HepG2 (cell line): ENCODE measurements at regions not wholly inside any gene's neighbourhood (a gene's known extent, or its start where the extent isn't known, plus 50 kb on each side); places are given as distances from the start of the nearest gene placed in this dataset.

ENCODE experiments used
- ATAC-seq: fragments of 200-7000 bp; cut with Tn5 transposase; 3 replicates; pipeline ENCODE4 v1.9.1; 2020; ENCODE audit warnings: mild to moderate bottlenecking, moderate library complexity
- BruUV-seq: library from RNA; stranded (reverse); fragments of 400-500 nt; replicated peaks from 2 replicates; lab custom pipeline; 2021; lab: Mats Ljungman, UMichigan
- CTCF ChIA-PET: fragments of 300-600 bp; formaldehyde crosslinking; extraction: SDS; loops from one replicate; lab custom pipeline; 2021; ENCODE audit warnings: low total read pairs, inconsistent platforms, low intra/inter-chr PET ratio; lab: Yijun Ruan, JAX
- POLR2A ChIA-PET: fragments of 350-600 bp; sonication (Branson Sonifier 250); formaldehyde crosslinking; loops from one replicate; lab custom pipeline; 2020; ENCODE audit warnings: antibody characterized with exemption, inconsistent platforms; lab: Yijun Ruan, JAX
- DNase-seq: peaks from one replicate; pipeline ENCODE4 v3.0.0-alpha.2; 2015; ENCODE audit warnings: low spot score
- FAIRE-seq: peaks from 3 replicates; lab custom pipeline; 2011; peaks lifted over from hg19 to GRCh38; lab: Jason Lieb, UNC
- H2AFZ ChIP-seq: one replicate; pipeline ENCODE4 v1.6.1; 2011; ENCODE audit warnings: low read length, inconsistent platforms
- H3K27ac ChIP-seq: fragments of 300-600 bp; 3 replicates; pipeline ENCODE4 v1.8.0; 2011; ENCODE audit warnings: mixed run types, mild to moderate bottlenecking, mixed read lengths, low read length, inconsistent platforms; ENCODE audit not compliant: insufficient read depth; ENCODE audit errors: extremely low read length
- H3K27me3 ChIP-seq, 2 experiments: fragments of 200-600 bp in 1 of 2; 2 replicates in 1 of 2; 3 replicates in 1 of 2; pipeline versions ENCODE4 v1.6.0 to v1.8.0; 2011; ENCODE audit warnings: low read length in 2 of 2, mild to moderate bottlenecking in 2 of 2, moderate library complexity in 2 of 2, inconsistent platforms in 1 of 2; ENCODE audit not compliant: insufficient read depth in 2 of 2, control insufficient read depth in 1 of 2
- H3K36me3 ChIP-seq, 2 experiments: fragments of 200-600 bp in 1 of 2; replicated peaks in 1 of 2; 2 replicates in 1 of 2; 3 replicates in 1 of 2; pipeline versions ENCODE4 v1.5.1 to v1.8.0; 2011; ENCODE audit warnings: low read length in 2 of 2, inconsistent platforms in 1 of 2; ENCODE audit not compliant: insufficient read depth in 2 of 2, control insufficient read depth in 1 of 2
- H3K4me1 ChIP-seq: 2 replicates; pipeline ENCODE4 v1.5.1; 2012; ENCODE audit warnings: low read length, inconsistent platforms; ENCODE audit not compliant: insufficient read depth
- H3K4me2 ChIP-seq: 2 replicates; pipeline ENCODE4 v1.6.0; 2011; ENCODE audit warnings: low read depth, low read length, inconsistent platforms
- H3K4me3 ChIP-seq, 3 experiments: fragments of 200-600 bp in 1 of 3; sonication (generic), shearing (Covaris generic) in 1 of 3; replicated peaks in 1 of 3; 2 replicates each; pipeline ENCODE4 v1.5.1; 2011 to 2016; ENCODE audit warnings: low read length in 3 of 3, inconsistent platforms in 2 of 3, low read depth in 2 of 3, mild to moderate bottlenecking in 2 of 3, control low read depth in 1 of 3, mixed read lengths in 1 of 3; ENCODE audit not compliant: insufficient read depth in 1 of 3
- H3K79me2 ChIP-seq: one replicate; pipeline ENCODE4 v1.6.1; 2011; ENCODE audit warnings: low read length, inconsistent platforms; ENCODE audit not compliant: insufficient read depth
- H3K9ac ChIP-seq: 2 replicates; pipeline ENCODE4 v1.6.0; 2011; ENCODE audit warnings: mild to moderate bottlenecking, low read depth, low read length, inconsistent platforms; ENCODE audit not compliant: insufficient read depth
- H3K9me3 ChIP-seq: 2 replicates; pipeline ENCODE4 v1.5.1; 2012; ENCODE audit warnings: mild to moderate bottlenecking, low read length
- H4K20me1 ChIP-seq: 2 replicates; pipeline ENCODE4 v1.6.0; 2011; ENCODE audit warnings: inconsistent platforms, mild to moderate bottlenecking, low read length, moderate library complexity; ENCODE audit not compliant: insufficient read depth
- NR3C1 ChIP-seq: sonication (generic); formaldehyde crosslinking; IDR thresholded peaks from 2 replicates; pipeline ENCODE4 v1.4.0; 2020; ENCODE audit warnings: missing genetic modification reagents
- PHF21A ChIP-seq: sonication (generic); formaldehyde crosslinking; IDR thresholded peaks from 2 replicates; pipeline ENCODE4 v1.5.0; 2020; ENCODE audit warnings: mild to moderate bottlenecking, missing genetic modification reagents
- RAD51 ChIP-seq: fragments of 450-650 bp; IDR thresholded peaks from 2 replicates; pipeline ENCODE4 v1.6.1; 2016; ENCODE audit warnings: borderline replicate concordance
- THAP9 ChIP-seq: sonication (generic); formaldehyde crosslinking; IDR thresholded peaks from 2 replicates; pipeline ENCODE4; 2020; ENCODE audit warnings: missing genetic modification reagents, mild to moderate bottlenecking, borderline replicate concordance
- WGBS: methylation state at CpG from one replicate; pipeline ENCODE4 v1.1.6; 2017; ENCODE audit warnings: low lambda C conversion rate; 5-methylcytosine and 5-hydroxymethylcytosine counted together
- in situ Hi-C: cut with HindIII; loops from 2 replicates; pipeline ENCODE4 v1.10.0; 2017; ENCODE audit warnings: low pct_unique_long_range_greater_than_20kb; ENCODE audit not compliant: extremely low pct_ligation_motif_present
- intact Hi-C: fragments of 100-400 bp; cut with micrococcal nuclease; formaldehyde crosslinking; loops from one replicate; pipeline ENCODE4 v1.10.0; 2022; ENCODE audit not compliant: unreplicated experiment
- TF ChIP-seq, protein P1 (sequence below): sonication (generic); formaldehyde crosslinking; IDR thresholded peaks from 2 replicates; pipeline ENCODE4 v1.5.1; 2020; ENCODE audit warnings: mild to moderate bottlenecking, missing genetic modification reagents
- TF ChIP-seq, protein P2 (sequence below): sonication (generic); formaldehyde crosslinking; IDR thresholded peaks from 2 replicates; pipeline ENCODE4 v1.8.0; 2022; ENCODE audit warnings: low read depth, missing genetic modification reagents

DNA sequence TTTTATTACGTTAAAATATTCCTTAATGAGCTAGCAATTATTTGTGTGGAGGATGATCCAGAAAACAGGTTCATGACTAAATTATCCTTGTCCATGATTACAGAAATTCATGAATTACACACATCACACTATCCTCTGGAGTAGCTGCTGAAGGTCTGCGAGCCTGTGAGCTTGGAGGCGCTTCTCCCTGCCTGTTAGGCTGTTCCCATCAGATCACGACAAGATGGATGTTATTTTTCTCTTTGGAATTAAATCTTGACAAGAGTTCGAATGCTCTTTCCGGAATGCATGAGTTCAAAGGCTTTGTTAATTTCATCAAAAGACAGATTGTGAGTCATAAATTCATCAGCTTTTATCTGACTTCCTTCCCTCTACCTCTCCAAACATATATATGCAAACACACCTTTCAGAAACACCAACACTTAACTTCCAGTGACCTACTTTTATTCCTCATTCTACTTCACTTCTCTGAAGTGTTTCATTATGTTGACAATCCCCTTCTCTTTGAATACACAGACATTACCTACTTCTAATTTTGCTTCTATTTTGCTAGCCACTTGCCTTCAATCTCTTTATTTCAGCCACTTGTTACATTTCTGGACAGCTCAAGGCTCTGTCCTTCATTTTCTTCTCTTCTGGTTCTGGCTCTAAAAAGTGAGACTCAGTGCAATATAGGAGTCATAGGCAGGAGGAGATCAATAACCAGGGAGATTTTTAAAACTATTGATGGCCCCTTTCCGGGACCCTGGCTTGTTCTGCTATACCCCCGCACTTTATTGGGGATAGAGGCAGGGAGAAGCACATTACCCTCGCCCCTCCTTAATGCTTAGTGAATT is 274.6 kb downstream of the BTG1 start:
- ATAC-seq (no peak), DNase-seq (no peak), FAIRE-seq (no peak)
- Histone ChIP-seq H3K36me3 (no peaks in the 10 kb centered on the region), H2AFZ (no peak overlapping the region), H3K9me3 (no peaks in the 10 kb centered on the region), H4K20me1 (no peaks in the 10 kb centered on the region), H3K27me3 (no peaks in the 10 kb centered on the region; a peak in 1 of 5 replicates), H3K4me2 (no peak overlapping the region), H3K9ac (no peak overlapping the region), H3K4me1 (no peaks in the 10 kb centered on the region), H3K4me3 (no peak overlapping the region), H3K27ac (no peak overlapping the region), H3K79me2 (no peaks in the 10 kb centered on the region)
- intact Hi-C loops (no loop called here), in situ Hi-C loops (no loop called here)
- no peak for TF ChIP-seq PHF21A (CRISPR knock-in tag)
- TF ChIP-seq, protein P1, sequence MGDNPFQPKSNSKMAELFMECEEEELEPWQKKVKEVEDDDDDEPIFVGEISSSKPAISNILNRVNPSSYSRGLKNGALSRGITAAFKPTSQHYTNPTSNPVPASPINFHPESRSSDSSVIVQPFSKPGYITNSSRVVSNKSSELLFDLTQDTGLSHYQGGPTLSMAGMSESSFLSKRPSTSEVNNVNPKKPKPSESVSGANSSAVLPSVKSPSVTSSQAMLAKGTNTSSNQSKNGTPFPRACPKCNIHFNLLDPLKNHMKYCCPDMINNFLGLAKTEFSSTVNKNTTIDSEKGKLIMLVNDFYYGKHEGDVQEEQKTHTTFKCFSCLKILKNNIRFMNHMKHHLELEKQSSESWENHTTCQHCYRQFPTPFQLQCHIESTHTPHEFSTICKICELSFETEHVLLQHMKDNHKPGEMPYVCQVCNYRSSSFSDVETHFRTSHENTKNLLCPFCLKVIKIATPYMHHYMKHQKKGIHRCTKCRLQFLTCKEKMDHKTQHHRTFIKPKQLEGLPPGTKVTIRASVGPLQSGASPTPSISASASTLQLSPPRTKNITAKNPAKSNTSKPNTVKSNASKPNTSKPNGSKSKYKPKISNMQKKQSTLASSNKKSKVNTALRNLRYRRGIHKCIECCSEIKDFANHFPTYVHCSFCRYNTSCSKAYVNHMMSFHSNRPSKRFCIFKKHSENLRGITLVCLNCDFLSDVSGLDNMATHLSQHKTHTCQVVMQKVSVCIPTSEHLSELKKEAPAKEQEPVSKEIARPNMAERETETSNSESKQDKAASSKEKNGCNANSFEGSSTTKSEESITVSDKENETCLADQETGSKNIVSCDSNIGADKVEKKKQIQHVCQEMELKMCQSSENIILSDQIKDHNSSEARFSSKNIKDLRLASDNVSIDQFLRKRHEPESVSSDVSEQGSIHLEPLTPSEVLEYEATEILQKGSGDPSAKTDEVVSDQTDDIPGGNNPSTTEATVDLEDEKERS (CRISPR knock-in tag): no peak
- 16% methylated on average over 9 of the region's 9 CpGs for WGBS
- CTCF ChIA-PET: no interaction called here
- BruUV-seq: no TSS peak
- POLR2A ChIA-PET: no interaction called here

GRCh38 chr12:91868054-91868453 is 277.6 kb downstream of the BTG1 start:
- in situ Hi-C loops: no loop called here
- Histone ChIP-seq H3K36me3 (no peaks in the 10 kb centered on the region), H4K20me1 (no peaks in the 10 kb centered on the region), H3K27me3 (no peaks in the 10 kb centered on the region; a peak in 1 of 5 replicates), H3K79me2 (no peaks in the 10 kb centered on the region), H3K27ac (no peak overlapping the region), H3K9ac (no peak overlapping the region), H2AFZ (no peak overlapping the region), H3K4me1 (no peaks in the 10 kb centered on the region), H3K4me2 (no peak overlapping the region), H3K4me3 (no peak overlapping the region), H3K9me3 (no peaks in the 10 kb centered on the region)
- 31% methylated on average over 4 of the region's 4 CpGs for WGBS
- BruUV-seq: no TSS peak
- DNase-seq (no peak), FAIRE-seq (no peak), ATAC-seq (no peak)
- intact Hi-C loops: no loop called here
- ChIA-PET CTCF (no interaction called here), POLR2A (no interaction called here)
- TF ChIP-seq THAP9 (CRISPR knock-in tag) (no peak), NR3C1 (CRISPR knock-in tag) (no peak), RAD51 (no peak)
- TF ChIP-seq, protein P2, sequence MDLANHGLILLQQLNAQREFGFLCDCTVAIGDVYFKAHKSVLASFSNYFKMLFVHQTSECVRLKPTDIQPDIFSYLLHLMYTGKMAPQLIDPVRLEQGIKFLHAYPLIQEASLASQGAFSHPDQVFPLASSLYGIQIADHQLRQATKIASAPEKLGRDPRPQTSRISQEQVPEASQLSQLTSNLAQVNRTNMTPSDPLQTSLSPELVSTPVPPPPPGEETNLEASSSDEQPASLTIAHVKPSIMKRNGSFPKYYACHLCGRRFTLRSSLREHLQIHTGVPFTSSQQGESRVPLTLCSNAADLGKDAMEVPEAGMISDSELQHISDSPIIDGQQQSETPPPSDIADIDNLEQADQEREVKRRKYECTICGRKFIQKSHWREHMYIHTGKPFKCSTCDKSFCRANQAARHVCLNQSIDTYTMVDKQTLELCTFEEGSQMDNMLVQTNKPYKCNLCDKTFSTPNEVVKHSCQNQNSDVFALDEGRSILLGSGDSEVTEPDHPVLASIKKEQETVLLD (CRISPR knock-in tag): no peak
